ENCODE measurements at regions not wholly inside any gene's neighbourhood (a gene's known extent, or its start where the extent isn't known, plus 50 kb on each side); places are given as distances from the start of the nearest gene placed in this dataset.

- DNase-seq (ENCODE audit: extremely low spot score), result no peak
- WGBS, result 76% methylated on average over 4 of the region's 4 CpGs
- no peaks in the 10 kb centered on the region for H3K9me3 ChIP-seq
- intact Hi-C loops (cut with DNase I), result no loop called here
- H3K27ac ChIP-seq (replicated peaks in 1 of 4), result no peak overlapping the region
- H3K4me3 ChIP-seq, result no peak overlapping the region
- TF ChIP-seq POLR2AphosphoS5 (IDR thresholded peaks at IDR 0.05) (no peak), CTCF (IDR thresholded peaks at IDR 0.05) (no peak), POLR2A (IDR thresholded peaks at IDR 0.05; ENCODE audit: low read depth) (no peak), EP300 (IDR thresholded peaks at IDR 0.05) (no peak)
- no peaks in the 10 kb centered on the region for H3K36me3 ChIP-seq
- H3K27me3 ChIP-seq, result no peaks in the 10 kb centered on the region
- peaks cover 0 to 7% (median 0%) of the 10 kb centered on the region in 4 donors for H3K4me1 ChIP-seq
Measured at GRCh38 chr15:26146202-26146601, 283.1 kb upstream of the ATP10A start.

- intact Hi-C loops (cut with DNase I), result no loop called here
- Histone ChIP-seq H3K9me3 (no peaks in the 10 kb centered on the region), H3K27ac (replicated peaks in 1 of 4) (no peak overlapping the region), H3K36me3 (no peaks in the 10 kb centered on the region), H3K4me3 (no peak overlapping the region), H3K4me1 (peaks cover 0 to 7% (median 0%) of the 10 kb centered on the region in 4 donors), H3K27me3 (no peaks in the 10 kb centered on the region)
- no peak for DNase-seq (ENCODE audit: extremely low spot score)
- TF ChIP-seq POLR2AphosphoS5 (IDR thresholded peaks at IDR 0.05), result no peak
- no peak for TF ChIP-seq POLR2A (IDR thresholded peaks at IDR 0.05; ENCODE audit: low read depth)
- TF ChIP-seq CTCF (IDR thresholded peaks at IDR 0.05), result no peak
- no peak for TF ChIP-seq EP300 (IDR thresholded peaks at IDR 0.05)
- WGBS, result 89% methylated on average over 2 of the region's 2 CpGs
Measured at GRCh38 chr15:26145796-26146195, 282.7 kb upstream of the ATP10A start.

- no peaks in the 10 kb centered on the region for H3K27me3 ChIP-seq
- no peak overlapping the region for H3K27ac ChIP-seq (replicated peaks in 1 of 4)
- no peak for DNase-seq (ENCODE audit: extremely low spot score)
- peaks cover 0 to 7% (median 0%) of the 10 kb centered on the region in 4 donors for H3K4me1 ChIP-seq
- no peaks in the 10 kb centered on the region for H3K36me3 ChIP-seq
- no peak overlapping the region for H3K4me3 ChIP-seq
- TF ChIP-seq CTCF (IDR thresholded peaks at IDR 0.05) (no peak), POLR2AphosphoS5 (IDR thresholded peaks at IDR 0.05) (no peak), POLR2A (IDR thresholded peaks at IDR 0.05; ENCODE audit: low read depth) (no peak), EP300 (IDR thresholded peaks at IDR 0.05) (no peak)
- H3K9me3 ChIP-seq, result no peaks in the 10 kb centered on the region
- WGBS, result 86% methylated on average over 4 of the region's 4 CpGs
- intact Hi-C loops (cut with DNase I), result no loop called here
Measured at GRCh38 chr15:26144836-26145235, 281.7 kb upstream of the ATP10A start.

- no peak overlapping the region for H3K27ac ChIP-seq (replicated peaks in 1 of 4)
- no peak for DNase-seq (ENCODE audit: extremely low spot score)
- WGBS, result 85% methylated on average over 1 of the region's 1 CpG
- no peaks in the 10 kb centered on the region for H3K27me3 ChIP-seq
- intact Hi-C loops (cut with DNase I), result no loop called here
- H3K9me3 ChIP-seq, result no peaks in the 10 kb centered on the region
- H3K4me3 ChIP-seq, result no peak overlapping the region
- peaks cover 0 to 7% (median 0%) of the 10 kb centered on the region in 4 donors for H3K4me1 ChIP-seq
- no peaks in the 10 kb centered on the region for H3K36me3 ChIP-seq
- TF ChIP-seq POLR2A (IDR thresholded peaks at IDR 0.05; ENCODE audit: low read depth) (no peak), CTCF (IDR thresholded peaks at IDR 0.05) (no peak), POLR2AphosphoS5 (IDR thresholded peaks at IDR 0.05) (no peak), EP300 (IDR thresholded peaks at IDR 0.05) (no peak)
Measured at GRCh38 chr15:26143221-26143620, 280.1 kb upstream of the ATP10A start.

GRCh38 chr15:26134812-26135211 is 271.7 kb upstream of the ATP10A start:
- no peak for DNase-seq (ENCODE audit: extremely low spot score)
- intact Hi-C loops (cut with DNase I), result no loop called here
- WGBS, result 85% methylated on average over 11 of the region's 11 CpGs

More at GRCh38 chr15:26134812-26135211, 271.7 kb upstream of the ATP10A start:
- Histone ChIP-seq H3K4me3 (no peak overlapping the region), H3K36me3 (no peaks in the 10 kb centered on the region), H3K4me1 (peaks cover 0 to 10% (median 5%) of the 10 kb centered on the region in 4 donors), H3K9me3 (no peaks in the 10 kb centered on the region), H3K27me3 (no peaks in the 10 kb centered on the region), H3K27ac (replicated peaks in 1 of 4) (no peak overlapping the region)
- no peak for TF ChIP-seq POLR2A (IDR thresholded peaks at IDR 0.05; ENCODE audit: low read depth)
- no peak for TF ChIP-seq POLR2AphosphoS5 (IDR thresholded peaks at IDR 0.05)
- TF ChIP-seq EP300 (IDR thresholded peaks at IDR 0.05), result no peak
- no peak for TF ChIP-seq CTCF (IDR thresholded peaks at IDR 0.05)
